ENCODE measurements at regions not wholly inside any gene's neighbourhood (a gene's known extent, or its start where the extent isn't known, plus 50 kb on each side); places are given as distances from the start of the nearest gene placed in this dataset.

DNA sequence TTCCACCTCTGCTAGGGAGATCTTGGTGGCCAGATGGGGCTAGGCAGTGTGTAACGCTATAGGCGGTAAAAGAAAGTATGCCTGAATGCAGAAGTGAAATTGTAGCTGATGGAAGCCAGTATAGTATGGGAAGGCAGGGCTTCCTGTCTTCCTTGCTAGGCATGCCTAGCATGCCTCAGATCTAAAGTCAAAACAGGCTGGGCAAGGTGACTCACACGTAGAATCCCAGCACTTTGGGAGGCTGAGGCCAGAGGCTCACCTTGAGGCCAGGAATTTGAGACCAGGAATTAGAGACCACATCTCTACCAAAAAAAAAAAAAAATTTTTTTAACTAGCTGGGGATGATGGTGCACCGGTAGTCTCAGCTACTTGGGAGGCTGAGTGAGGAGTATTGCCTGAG, 281.7 kb upstream of the MTNR1B start:
- H3K27me3 ChIP-seq (ENCODE audit: insufficient read depth, low read length) = no peaks in the 10 kb centered on the region
- no peak overlapping the region for H4K8ac ChIP-seq (replicated peaks; ENCODE audit: insufficient read length, low read depth, low read length)
- no peak overlapping the region for H3K14ac ChIP-seq (ENCODE audit: insufficient read depth, low read length)
- no peak overlapping the region for H2BK20ac ChIP-seq (ENCODE audit: low read depth, low read length, poor library complexity, severe bottlenecking)
- H3K23me2 ChIP-seq (ENCODE audit: insufficient read length, low read depth, low read length, poor library complexity, severe bottlenecking) = no peaks in the 10 kb centered on the region
- H2BK12ac ChIP-seq (ENCODE audit: insufficient read length, low read depth, low read length) = no peak overlapping the region
- no peak overlapping the region for H2BK15ac ChIP-seq (ENCODE audit: low read depth, low read length)
- Mint-ChIP-seq H3K9me3 (no peaks in the 10 kb centered on the region), H3K4me3 (no peak overlapping the region), H3K36me3 (ENCODE audit: insufficient read depth in 1 of 3, low read depth in 3 of 3) (no peaks in the 10 kb centered on the region), H3K27ac (0 out of 7 replicates have a peak overlapping the region, but pooled peaks of 1 of the 3 experiments have one; percentile 2), H3K27me3 (ENCODE audit: low read depth) (no peaks in the 10 kb centered on the region), H3K4me1 (no peaks in the 10 kb centered on the region)
- H3K9ac ChIP-seq (ENCODE audit: extremely low read depth, insufficient read length, low read length) = no peak overlapping the region
- no peaks in the 10 kb centered on the region for H3K79me2 ChIP-seq (ENCODE audit: insufficient read depth, low read length)
- no peak overlapping the region for H3K56ac ChIP-seq (ENCODE audit: insufficient read length, low read depth, low read length)
- no peaks in the 10 kb centered on the region for H4K20me1 ChIP-seq (ENCODE audit: control insufficient read depth, insufficient read depth, insufficient read length)
- no peak overlapping the region for H4K91ac ChIP-seq (ENCODE audit: insufficient read length, low read depth, low read length)
- no peak overlapping the region for H3K4ac ChIP-seq (ENCODE audit: low read depth, low read length)
- no peaks in the 10 kb centered on the region for H3K9me3 ChIP-seq (ENCODE audit: control insufficient read depth, low read depth, low read length)
- H4K5ac ChIP-seq (ENCODE audit: insufficient read length, low read depth, low read length) = no peak overlapping the region
- no peak overlapping the region for H3K18ac ChIP-seq (ENCODE audit: insufficient read length, low read depth, low read length)
- no peak overlapping the region for H2BK5ac ChIP-seq (ENCODE audit: insufficient read length, low read length)
- no peak overlapping the region for H3K23ac ChIP-seq (ENCODE audit: insufficient read length, low read depth, low read length)
- H2BK120ac ChIP-seq (ENCODE audit: low read depth, low read length, poor library complexity, severe bottlenecking) = no peak overlapping the region
- no peak overlapping the region for H3T11ph ChIP-seq (ENCODE audit: low read length)
- DNase-seq = no peak
- H3K4me1 ChIP-seq (ENCODE audit: insufficient read depth, low read length) = no peaks in the 10 kb centered on the region
- H3K27ac ChIP-seq (ENCODE audit: insufficient read length, low read depth, low read length) = no peak overlapping the region
- H2AK5ac ChIP-seq (ENCODE audit: insufficient read length, low read length) = no peak overlapping the region
- H3K79me1 ChIP-seq (ENCODE audit: insufficient read depth, low read depth, low read length, poor library complexity, severe bottlenecking) = no peaks in the 10 kb centered on the region
- TF ChIP-seq, protein P1, sequence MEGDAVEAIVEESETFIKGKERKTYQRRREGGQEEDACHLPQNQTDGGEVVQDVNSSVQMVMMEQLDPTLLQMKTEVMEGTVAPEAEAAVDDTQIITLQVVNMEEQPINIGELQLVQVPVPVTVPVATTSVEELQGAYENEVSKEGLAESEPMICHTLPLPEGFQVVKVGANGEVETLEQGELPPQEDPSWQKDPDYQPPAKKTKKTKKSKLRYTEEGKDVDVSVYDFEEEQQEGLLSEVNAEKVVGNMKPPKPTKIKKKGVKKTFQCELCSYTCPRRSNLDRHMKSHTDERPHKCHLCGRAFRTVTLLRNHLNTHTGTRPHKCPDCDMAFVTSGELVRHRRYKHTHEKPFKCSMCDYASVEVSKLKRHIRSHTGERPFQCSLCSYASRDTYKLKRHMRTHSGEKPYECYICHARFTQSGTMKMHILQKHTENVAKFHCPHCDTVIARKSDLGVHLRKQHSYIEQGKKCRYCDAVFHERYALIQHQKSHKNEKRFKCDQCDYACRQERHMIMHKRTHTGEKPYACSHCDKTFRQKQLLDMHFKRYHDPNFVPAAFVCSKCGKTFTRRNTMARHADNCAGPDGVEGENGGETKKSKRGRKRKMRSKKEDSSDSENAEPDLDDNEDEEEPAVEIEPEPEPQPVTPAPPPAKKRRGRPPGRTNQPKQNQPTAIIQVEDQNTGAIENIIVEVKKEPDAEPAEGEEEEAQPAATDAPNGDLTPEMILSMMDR (conservative IDR thresholded peaks at IDR 0.05) = no peak
- no peak overlapping the region for H3K4me2 ChIP-seq (ENCODE audit: insufficient read depth, insufficient read length, low read length)
- H2AFZ ChIP-seq (ENCODE audit: low read length) = no peak overlapping the region
- no CpG with 5 or more reads among the region's 4 CpGs for WGBS (ENCODE audit: extremely low coverage, insufficient read length, low lambda C conversion rate)
